ENCODE measurements at regions not wholly inside any gene's neighbourhood (a gene's known extent, or its start where the extent isn't known, plus 50 kb on each side); places are given as distances from the start of the nearest gene placed in this dataset.

DNA sequence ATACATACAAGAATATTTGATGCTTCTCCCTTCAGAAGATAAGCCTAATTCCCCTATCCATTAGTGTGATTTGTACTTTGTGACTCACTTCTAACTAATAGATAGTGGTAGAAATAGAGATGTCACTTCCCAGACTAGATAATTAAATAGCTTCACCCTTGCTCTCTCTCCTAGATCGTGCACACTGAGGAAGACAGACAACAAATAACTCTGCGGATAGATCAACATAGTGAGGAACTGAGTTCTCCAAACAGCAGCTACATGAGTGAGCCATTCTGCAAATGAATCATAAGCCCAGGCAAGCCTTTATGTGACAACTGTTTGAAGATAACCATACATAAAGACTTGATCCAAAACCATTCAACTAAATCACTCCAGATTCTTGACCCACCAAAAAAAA, 1083.4 kb upstream of the C9orf72 start:
- DNase-seq, result no peak
- WGBS, 4 donors, result 53 to 70% (median 63%) methylated on average over 2 of the region's 2 CpGs
- Histone ChIP-seq H3K9me3 (no peaks in the 10 kb centered on the region), H3K27me3 (no peaks in the 10 kb centered on the region), H3K4me3 (no peak overlapping the region), H3K27ac (no peak overlapping the region), H3K4me1 (no peaks in the 10 kb centered on the region), H3K36me3 (no peaks in the 10 kb centered on the region)
- TF ChIP-seq, protein P1, sequence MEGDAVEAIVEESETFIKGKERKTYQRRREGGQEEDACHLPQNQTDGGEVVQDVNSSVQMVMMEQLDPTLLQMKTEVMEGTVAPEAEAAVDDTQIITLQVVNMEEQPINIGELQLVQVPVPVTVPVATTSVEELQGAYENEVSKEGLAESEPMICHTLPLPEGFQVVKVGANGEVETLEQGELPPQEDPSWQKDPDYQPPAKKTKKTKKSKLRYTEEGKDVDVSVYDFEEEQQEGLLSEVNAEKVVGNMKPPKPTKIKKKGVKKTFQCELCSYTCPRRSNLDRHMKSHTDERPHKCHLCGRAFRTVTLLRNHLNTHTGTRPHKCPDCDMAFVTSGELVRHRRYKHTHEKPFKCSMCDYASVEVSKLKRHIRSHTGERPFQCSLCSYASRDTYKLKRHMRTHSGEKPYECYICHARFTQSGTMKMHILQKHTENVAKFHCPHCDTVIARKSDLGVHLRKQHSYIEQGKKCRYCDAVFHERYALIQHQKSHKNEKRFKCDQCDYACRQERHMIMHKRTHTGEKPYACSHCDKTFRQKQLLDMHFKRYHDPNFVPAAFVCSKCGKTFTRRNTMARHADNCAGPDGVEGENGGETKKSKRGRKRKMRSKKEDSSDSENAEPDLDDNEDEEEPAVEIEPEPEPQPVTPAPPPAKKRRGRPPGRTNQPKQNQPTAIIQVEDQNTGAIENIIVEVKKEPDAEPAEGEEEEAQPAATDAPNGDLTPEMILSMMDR (IDR thresholded peaks at IDR 0.05), result no peak
- TF ChIP-seq POLR2A (IDR thresholded peaks at IDR 0.05), result no peak
- intact Hi-C loops (cut with DNase I), result no loop called here
- ATAC-seq, result no peak

DNA sequence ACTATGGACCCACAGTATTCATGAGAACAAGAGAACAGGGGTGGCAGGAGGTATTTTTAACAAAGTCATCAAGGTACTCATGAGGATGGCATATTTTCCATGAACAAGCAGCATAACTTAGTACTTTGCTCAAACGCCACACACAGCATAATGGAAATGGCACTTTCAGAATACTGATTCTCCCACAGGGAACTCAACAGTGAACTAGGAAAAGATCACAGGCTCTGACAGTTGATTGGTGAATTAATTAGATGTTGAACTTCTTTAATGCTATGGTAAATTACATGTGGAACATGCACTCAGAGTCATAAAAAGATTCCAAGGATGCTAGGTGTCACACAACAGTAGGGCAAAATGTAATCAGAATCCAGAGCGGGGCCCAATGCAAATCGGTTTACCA, 1088.6 kb upstream of the C9orf72 start:
- H3K27me3 ChIP-seq, result no peaks in the 10 kb centered on the region
- TF ChIP-seq, protein P1 (IDR thresholded peaks at IDR 0.05), result no peak
- TF ChIP-seq POLR2A (IDR thresholded peaks at IDR 0.05), result no peak
- H3K9me3 ChIP-seq, result no peaks in the 10 kb centered on the region
- intact Hi-C loops (cut with DNase I), result loop anchor here in 1 of 10 donors (10.0 kb wide), 1 partner anchor 47 kb away; no protein-coding TSS in a partner anchor
- ATAC-seq (no peak), DNase-seq (no peak)
- no peaks in the 10 kb centered on the region for H3K4me1 ChIP-seq
- no peaks in the 10 kb centered on the region for H3K36me3 ChIP-seq
- no peak overlapping the region for H3K27ac ChIP-seq
- 70 to 76% (median 73%) methylated on average over 3 of the region's 3 CpGs for whole genome bisulfite sequencing, 4 donors
- no peak overlapping the region for H3K4me3 ChIP-seq

DNA sequence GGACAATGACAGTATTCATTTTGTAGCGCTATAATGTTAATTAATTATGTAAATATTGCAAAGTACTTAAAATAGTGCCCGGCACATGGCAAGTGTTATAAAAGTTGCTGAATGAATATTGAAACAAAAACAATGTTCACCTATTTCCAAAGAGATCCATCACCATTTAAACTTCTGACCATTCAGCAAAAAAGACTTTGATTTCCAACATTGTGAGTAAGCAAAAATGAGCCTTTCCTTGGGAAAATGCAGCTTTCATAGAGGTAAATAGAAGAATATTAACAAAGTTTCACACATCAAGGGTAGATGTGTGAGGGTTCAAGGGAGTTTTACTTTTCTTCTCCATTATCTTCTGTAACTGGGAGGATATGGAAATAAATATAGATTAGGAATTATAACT, 1089.4 kb upstream of the C9orf72 start:
- TF ChIP-seq, protein P1 (IDR thresholded peaks at IDR 0.05), result no peak
- TF ChIP-seq POLR2A (IDR thresholded peaks at IDR 0.05), result no peak
- no peaks in the 10 kb centered on the region for H3K36me3 ChIP-seq
- intact Hi-C loops (cut with DNase I), result loop anchor here in 1 of 10 donors (10.0 kb wide), 1 partner anchor 48 kb away; no protein-coding TSS in a partner anchor
- H3K9me3 ChIP-seq, result no peaks in the 10 kb centered on the region
- no peaks in the 10 kb centered on the region for H3K4me1 ChIP-seq
- 87 to 91% (median 89%) methylated on average over 2 of the region's 2 CpGs for WGBS, 4 donors
- ATAC-seq, result no peak
- no peak overlapping the region for H3K4me3 ChIP-seq
- DNase-seq, result no peak
- no peak overlapping the region for H3K27ac ChIP-seq
- H3K27me3 ChIP-seq, result no peaks in the 10 kb centered on the region

GRCh38 chr9:28668158-28668557, 1094.9 kb upstream of the C9orf72 start:
- Histone ChIP-seq H3K27me3 (no peaks in the 10 kb centered on the region), H3K4me1 (no peaks in the 10 kb centered on the region), H3K36me3 (no peaks in the 10 kb centered on the region), H3K9me3 (no peaks in the 10 kb centered on the region), H3K4me3 (no peak overlapping the region), H3K27ac (no peak overlapping the region)
- intact Hi-C loops (cut with DNase I), result loop anchor here in 1 of 10 donors (10.0 kb wide), 1 partner anchor 53 kb away; no protein-coding TSS in a partner anchor
- no peak for ATAC-seq
- no peak for DNase-seq
- WGBS, 4 donors, result 66 to 75% (median 71%) methylated on average over 2 of the region's 2 CpGs
- TF ChIP-seq POLR2A (IDR thresholded peaks at IDR 0.05), result no peak
- TF ChIP-seq, protein P1 (IDR thresholded peaks at IDR 0.05), result no peak
